SJCRH30 (cell line): ENCODE measurements at regions not wholly inside any gene's neighbourhood (a gene's known extent, or its start where the extent isn't known, plus 50 kb on each side); places are given as distances from the start of the nearest gene placed in this dataset.

Experiments used
- DNase-seq, 2 experiments: peaks; one replicate each; pipeline ENCODE4 v3.0.0-alpha.2; 2015 to 2020
- H3K27ac ChIP-seq: fragments of 250-450 bp; sonication (Bioruptor Pico); 2 replicates; pipeline ENCODE4 v1.5.1; 2020; ENCODE audit warnings: mild to moderate bottlenecking, moderate library complexity
- H3K27me3 ChIP-seq: fragments of 250-450 bp; sonication (Bioruptor Pico); 2 replicates; pipeline ENCODE4 v1.5.1; 2020; ENCODE audit warnings: mild to moderate bottlenecking, moderate library complexity
- H3K36me3 ChIP-seq: fragments of 250-450 bp; sonication (Bioruptor Pico); 2 replicates; pipeline ENCODE4 v1.5.1; 2020; ENCODE audit warnings: mild to moderate bottlenecking, moderate library complexity
- H3K4me1 ChIP-seq: fragments of 250-450 bp; sonication (Bioruptor Pico); 2 replicates; pipeline ENCODE4 v1.5.1; 2020; ENCODE audit warnings: mild to moderate bottlenecking, moderate library complexity
- H3K4me3 ChIP-seq: fragments of 250-450 bp; sonication (Bioruptor Pico); 2 replicates; pipeline ENCODE4 v1.5.1; 2020; ENCODE audit warnings: mild to moderate bottlenecking, moderate library complexity
- H3K9me3 ChIP-seq: fragments of 250-450 bp; sonication (Bioruptor Pico); replicated peaks from 2 replicates; pipeline ENCODE4 v1.5.1; 2020; ENCODE audit warnings: mild to moderate bottlenecking, moderate library complexity

GRCh38 chr4:128589384-128589965 lies 220.0 kb upstream of the JADE1 start:
- peak in 1 of 2 experiments; percentile 13 for DNase-seq
- Histone ChIP-seq H3K27me3 (no peaks in the 10 kb centered on the region), H3K4me1 (peaks cover 14% of the 10 kb centered on the region; the same call in 1 of the 2 replicates), H3K27ac (no peak overlapping the region), H3K9me3 (peaks cover 6% of the 10 kb centered on the region; the same call in 1 of the 2 replicates), H3K36me3 (peaks cover 6% of the 10 kb centered on the region; the same call in 1 of the 2 replicates), H3K4me3 (no peak overlapping the region)

GRCh38 chr4:128587382-128587781 lies 222.1 kb upstream of the JADE1 start:
- no peak overlapping the region for H3K4me3 ChIP-seq
- no peak for DNase-seq
- H3K27ac ChIP-seq = no peak overlapping the region
- no peaks in the 10 kb centered on the region for H3K27me3 ChIP-seq
- no peaks in the 10 kb centered on the region for H3K9me3 ChIP-seq
- H3K36me3 ChIP-seq = no peaks in the 10 kb centered on the region; the same call in 1 of the 2 replicates
- peaks cover 20% of the 10 kb centered on the region for H3K4me1 ChIP-seq

DNA sequence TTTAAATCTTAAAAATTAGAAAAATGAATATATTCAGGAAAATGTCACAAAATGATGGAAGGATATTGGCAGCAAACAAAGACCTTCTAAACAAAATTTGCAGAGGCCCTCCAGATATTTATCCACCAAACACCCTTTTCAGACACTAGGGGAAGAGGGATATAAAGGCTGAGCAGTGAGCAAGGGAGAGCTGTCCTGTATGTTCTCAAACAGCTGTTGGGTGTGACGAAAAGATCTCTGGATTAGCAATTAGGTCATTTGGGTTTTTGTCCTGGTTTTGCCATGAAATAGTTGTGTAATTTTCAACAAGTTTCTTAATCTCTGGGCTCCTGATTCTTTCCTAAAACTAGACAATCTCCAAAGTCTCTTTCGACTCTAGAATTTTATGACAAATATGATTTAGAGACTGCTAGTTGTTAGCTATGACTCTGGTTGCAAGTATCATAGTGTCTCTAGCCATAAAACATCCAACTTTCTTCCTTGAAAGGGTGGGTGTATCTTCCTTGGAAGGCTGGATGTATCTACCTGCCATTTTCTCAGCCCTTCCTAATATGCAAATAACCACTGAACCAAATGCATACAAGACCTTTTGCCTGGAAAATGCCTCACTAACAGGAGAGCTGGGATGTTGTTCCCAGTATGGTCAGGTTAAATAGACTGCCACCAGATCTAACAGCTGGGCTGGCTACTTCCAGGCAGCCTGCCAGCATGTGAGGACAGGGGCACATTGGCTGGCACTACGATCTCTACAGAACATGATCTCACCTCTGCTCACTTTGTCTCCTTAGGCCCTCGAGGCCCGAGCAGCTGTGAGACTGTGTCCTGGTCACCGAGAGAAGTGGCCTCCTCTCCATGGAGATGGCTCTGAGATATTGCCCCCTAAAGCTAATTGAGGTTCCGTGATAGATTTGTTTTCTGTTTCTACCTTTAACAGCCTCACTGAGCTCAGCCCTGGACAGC lies 225.5 kb upstream of the JADE1 start:
- H3K27me3 ChIP-seq = no peaks in the 10 kb centered on the region
- H3K4me1 ChIP-seq = peaks cover 24% of the 10 kb centered on the region
- no peaks in the 10 kb centered on the region; the same call in 1 of the 2 replicates for H3K36me3 ChIP-seq
- peak; percentile 92 to 97 for DNase-seq
- no peaks in the 10 kb centered on the region for H3K9me3 ChIP-seq
- peak overlapping the region; percentile 99 for H3K27ac ChIP-seq
- peak overlapping the region; percentile 51 for H3K4me3 ChIP-seq

GRCh38 chr4:128582427-128582870 lies 227.1 kb upstream of the JADE1 start:
- DNase-seq = peak; percentile 72 to 96
- Histone ChIP-seq H3K36me3 (no peaks in the 10 kb centered on the region; the same call in 1 of the 2 replicates), H3K27me3 (no peaks in the 10 kb centered on the region), H3K4me1 (peaks cover 24% of the 10 kb centered on the region), H3K9me3 (no peaks in the 10 kb centered on the region), H3K27ac (peak overlapping the region; percentile 99), H3K4me3 (peak overlapping the region; percentile 51)

DNA sequence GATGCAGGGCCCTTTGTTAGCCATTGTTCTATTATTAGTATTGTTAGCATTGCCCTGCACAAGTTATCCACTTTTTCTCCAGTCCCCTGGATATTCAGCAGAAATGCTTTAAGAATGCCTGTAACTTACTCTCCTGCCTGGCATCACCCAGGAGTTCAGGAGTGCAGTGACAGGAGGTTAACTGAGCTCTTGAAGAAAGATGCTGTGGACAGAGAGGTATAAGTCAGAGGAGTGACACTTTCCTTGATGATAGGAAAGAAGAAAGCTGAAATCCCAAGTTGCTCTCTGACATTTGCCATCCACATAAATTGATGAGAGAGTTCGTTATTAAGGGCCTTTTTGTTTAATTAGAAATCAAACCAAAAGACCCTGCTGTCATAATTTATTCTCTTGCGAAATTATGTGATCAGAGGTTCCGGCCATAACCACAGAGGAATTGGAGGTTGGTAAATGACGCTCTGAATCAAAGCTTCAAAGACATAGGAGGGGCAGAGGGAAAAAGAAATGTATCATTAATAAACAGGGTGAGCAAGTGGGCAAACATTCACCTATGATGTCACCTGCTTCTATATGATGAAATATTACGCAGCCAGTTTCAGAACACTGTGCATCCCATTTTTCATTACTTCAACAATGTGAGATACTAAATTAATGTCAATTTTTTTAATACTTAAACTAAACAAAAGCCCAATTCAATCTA lies 230.2 kb upstream of the JADE1 start:
- peaks cover 17% of the 10 kb centered on the region for H3K4me1 ChIP-seq
- no peak overlapping the region for H3K4me3 ChIP-seq
- no peaks in the 10 kb centered on the region for H3K9me3 ChIP-seq
- DNase-seq = no peak
- no peak overlapping the region for H3K27ac ChIP-seq
- no peaks in the 10 kb centered on the region for H3K27me3 ChIP-seq
- no peaks in the 10 kb centered on the region for H3K36me3 ChIP-seq

GRCh38 chr4:128574706-128575105 lies 234.8 kb upstream of the JADE1 start:
- H3K9me3 ChIP-seq = no peaks in the 10 kb centered on the region
- H3K4me1 ChIP-seq = peaks cover 15% of the 10 kb centered on the region
- no peak overlapping the region for H3K27ac ChIP-seq
- DNase-seq = peak; percentile 56 to 71
- no peaks in the 10 kb centered on the region for H3K27me3 ChIP-seq
- H3K36me3 ChIP-seq = no peaks in the 10 kb centered on the region
- no peak overlapping the region for H3K4me3 ChIP-seq

DNA sequence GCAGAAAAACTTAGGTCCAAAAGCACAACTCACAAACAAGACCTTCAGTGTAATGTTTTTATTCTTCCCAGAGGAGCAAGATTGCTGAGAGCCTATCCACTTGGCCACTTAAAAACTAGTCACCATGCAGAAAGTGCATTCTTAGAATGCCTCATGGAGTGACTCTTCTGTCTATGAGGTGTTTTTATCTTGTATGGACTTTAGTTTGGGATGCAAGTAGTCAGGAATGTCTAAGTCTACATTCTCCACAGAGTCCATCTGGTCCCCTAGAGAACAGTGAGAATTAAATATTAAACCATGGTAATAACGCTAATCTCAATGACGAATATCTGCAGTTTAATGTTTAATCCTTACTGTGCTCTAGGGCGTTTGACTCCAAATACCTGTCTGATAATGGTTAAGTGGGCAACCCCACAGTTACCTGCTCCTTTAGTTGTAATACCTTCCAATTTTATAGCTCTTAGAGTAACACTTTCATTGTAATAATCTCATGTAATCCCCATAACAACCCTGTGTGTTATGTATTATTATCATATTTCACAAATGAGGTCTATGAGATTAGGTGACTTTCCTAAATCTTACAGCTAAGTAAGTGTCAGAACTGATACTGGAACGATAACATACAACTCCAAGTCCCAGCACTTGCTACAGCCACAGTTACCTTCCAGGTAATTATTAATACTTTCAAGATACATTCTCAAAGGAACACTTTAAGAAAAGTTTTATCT lies 235.6 kb upstream of the JADE1 start:
- Histone ChIP-seq H3K27me3 (no peaks in the 10 kb centered on the region), H3K4me3 (no peak overlapping the region), H3K27ac (no peak overlapping the region), H3K36me3 (no peaks in the 10 kb centered on the region), H3K9me3 (no peaks in the 10 kb centered on the region), H3K4me1 (peaks cover 15% of the 10 kb centered on the region)
- no peak for DNase-seq

DNA sequence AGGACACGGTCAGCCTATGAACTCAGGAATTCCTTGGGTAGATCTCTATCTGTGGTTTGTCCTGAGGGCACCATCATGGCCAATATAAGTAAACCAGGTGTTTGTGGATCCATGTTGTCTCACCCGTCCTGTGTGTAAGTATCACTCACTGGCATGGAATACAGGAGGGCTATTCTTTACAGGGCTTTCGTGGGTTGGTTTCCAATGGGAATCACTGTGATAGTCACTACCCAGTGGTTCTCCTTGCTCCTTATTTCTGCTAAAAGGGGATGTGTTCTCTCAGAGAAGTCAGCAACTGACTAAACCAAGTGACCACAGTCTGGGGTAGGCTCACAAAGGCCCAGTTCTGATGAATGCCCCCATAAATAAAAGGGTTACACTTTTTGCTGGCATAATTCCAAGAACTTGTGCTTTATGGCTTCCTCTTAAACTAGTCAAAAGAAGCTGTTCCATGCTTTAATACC lies 236.7 kb upstream of the JADE1 start:
- H3K36me3 ChIP-seq = no peaks in the 10 kb centered on the region
- peak overlapping the region; percentile 1; the same call in 1 of the 2 replicates for H3K27ac ChIP-seq
- no peak overlapping the region for H3K4me3 ChIP-seq
- H3K4me1 ChIP-seq = peaks cover 15% of the 10 kb centered on the region
- no peaks in the 10 kb centered on the region for H3K9me3 ChIP-seq
- peak; percentile 25 to 55 for DNase-seq
- H3K27me3 ChIP-seq = no peaks in the 10 kb centered on the region

DNA sequence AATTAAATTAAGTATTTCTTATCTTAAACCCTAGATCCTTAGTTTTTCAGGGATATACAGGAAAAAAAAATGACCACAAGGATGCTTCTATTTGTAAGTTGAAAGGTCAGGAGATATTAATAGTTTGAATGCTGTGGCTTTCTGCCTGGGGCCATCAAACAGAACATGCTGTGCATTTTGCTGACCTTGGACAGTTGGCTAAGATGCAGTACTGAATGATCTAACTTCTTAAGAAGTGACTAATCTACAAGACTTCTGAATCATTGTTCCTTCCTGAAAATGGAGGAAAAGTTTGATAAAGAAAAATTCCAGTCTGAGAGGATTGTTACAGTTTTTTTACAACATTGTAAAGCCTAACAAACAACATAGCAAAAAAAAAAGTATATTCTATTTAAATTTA lies 237.8 kb upstream of the JADE1 start:
- H3K9me3 ChIP-seq = no peaks in the 10 kb centered on the region
- H3K27me3 ChIP-seq = no peaks in the 10 kb centered on the region
- H3K4me1 ChIP-seq = peaks cover 15% of the 10 kb centered on the region
- H3K27ac ChIP-seq = no peak overlapping the region
- no peak for DNase-seq
- H3K4me3 ChIP-seq = no peak overlapping the region
- no peaks in the 10 kb centered on the region for H3K36me3 ChIP-seq

DNA sequence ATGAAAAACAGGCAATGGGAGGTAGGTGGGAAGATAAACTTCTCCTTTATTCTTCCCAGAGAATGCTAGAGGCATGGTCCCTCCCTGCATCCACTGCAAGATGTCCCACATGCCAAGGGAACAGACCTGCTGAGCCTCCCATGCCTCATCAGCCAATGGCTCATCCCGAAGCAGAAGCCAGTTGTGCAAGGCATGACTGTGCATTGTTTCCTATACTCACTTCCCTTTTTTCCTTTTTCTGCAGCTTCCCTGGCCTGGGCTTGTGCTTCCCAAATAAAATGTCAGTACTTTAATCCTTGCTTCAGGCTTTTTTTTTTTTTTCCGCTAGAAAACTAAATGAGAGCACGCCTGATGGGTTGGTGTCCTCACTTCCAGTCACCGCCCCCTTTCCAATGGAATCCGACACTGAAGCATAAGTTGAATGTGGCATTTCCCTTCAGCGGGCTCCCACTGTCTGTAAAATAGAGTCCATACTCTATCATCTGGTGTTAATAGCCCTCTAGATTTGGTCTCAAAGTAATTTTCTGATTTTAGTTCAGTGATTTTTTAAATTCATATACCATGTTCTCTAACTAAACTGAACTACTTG lies 239.0 kb upstream of the JADE1 start:
- peak in 1 of 2 experiments; percentile 27 for DNase-seq

DNA sequence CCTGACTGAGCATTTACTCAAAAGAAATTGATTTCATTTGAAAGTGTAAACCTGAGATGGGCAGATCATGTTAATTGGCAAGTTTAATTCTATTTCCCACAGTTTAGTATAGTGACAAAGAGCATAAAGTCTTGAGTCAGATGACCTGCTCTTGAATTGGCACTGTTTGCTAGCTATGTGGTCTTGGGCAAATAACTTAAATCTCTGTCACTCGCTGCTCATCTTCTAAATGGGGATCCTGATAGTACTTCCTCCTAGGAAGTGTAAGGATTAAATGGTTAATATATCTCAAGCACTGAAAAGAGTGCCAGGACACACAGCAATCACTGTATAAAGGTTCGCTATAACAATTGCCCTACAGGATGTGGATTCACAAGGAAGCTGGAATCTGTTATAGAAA lies 242.8 kb upstream of the JADE1 start:
- no peaks in the 10 kb centered on the region for H3K27me3 ChIP-seq
- H3K27ac ChIP-seq = no peak overlapping the region
- H3K4me1 ChIP-seq = peaks cover 14% of the 10 kb centered on the region
- H3K36me3 ChIP-seq = no peaks in the 10 kb centered on the region
- H3K4me3 ChIP-seq = no peak overlapping the region
- DNase-seq = no peak
- no peaks in the 10 kb centered on the region for H3K9me3 ChIP-seq

More for the DNA sequence above, 239.0 kb upstream of the JADE1 start:
- no peaks in the 10 kb centered on the region for H3K9me3 ChIP-seq
- no peaks in the 10 kb centered on the region for H3K27me3 ChIP-seq
- no peak overlapping the region for H3K27ac ChIP-seq
- H3K4me3 ChIP-seq = no peak overlapping the region
- peaks cover 15% of the 10 kb centered on the region for H3K4me1 ChIP-seq
- no peaks in the 10 kb centered on the region for H3K36me3 ChIP-seq

- Histone ChIP-seq H3K27me3 (no peaks in the 10 kb centered on the region), H3K9me3 (no peaks in the 10 kb centered on the region), H3K27ac (no peak overlapping the region), H3K4me1 (peaks cover 22% of the 10 kb centered on the region), H3K36me3 (no peaks in the 10 kb centered on the region), H3K4me3 (no peak overlapping the region)
- peak; percentile 33 to 53 for DNase-seq
These were observed 243.8 kb upstream of the JADE1 start for GRCh38 chr4:128565565-128566186.

DNA sequence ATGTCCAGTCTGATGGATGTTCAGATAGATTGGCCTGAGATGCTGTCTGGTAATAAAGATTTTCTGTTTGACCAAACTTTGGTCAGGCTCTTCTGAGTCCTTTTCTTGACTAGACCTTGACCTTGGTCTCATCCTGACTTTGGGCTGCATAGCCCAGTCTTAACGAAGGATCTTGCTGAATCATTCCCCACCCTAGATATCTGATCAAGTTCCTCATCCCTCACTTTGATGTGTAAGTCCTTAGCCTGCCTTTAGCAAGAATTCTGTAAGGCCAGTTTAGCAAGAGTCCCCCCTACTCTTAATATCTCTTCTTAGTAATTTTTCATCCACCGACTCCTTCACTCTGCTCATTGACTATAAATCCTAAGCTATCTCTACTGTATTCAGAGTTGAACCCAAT lies 244.4 kb upstream of the JADE1 start:
- Histone ChIP-seq H3K9me3 (no peaks in the 10 kb centered on the region), H3K27ac (no peak overlapping the region), H3K4me3 (no peak overlapping the region), H3K36me3 (no peaks in the 10 kb centered on the region), H3K4me1 (peaks cover 22% of the 10 kb centered on the region), H3K27me3 (no peaks in the 10 kb centered on the region)
- DNase-seq = no peak
